GM23248 (cell line): ENCODE measurements at regions not wholly inside any gene's neighbourhood (a gene's known extent, or its start where the extent isn't known, plus 50 kb on each side); places are given as distances from the start of the nearest gene placed in this dataset.

Experiments used
- EZH2 ChIP-seq: fragments of 200-600 bp; sonication (generic); IDR thresholded peaks from 2 replicates; pipeline ENCODE4 v1.6.1; 2018; ENCODE audit warnings: antibody characterized with exemption, mild to moderate bottlenecking; ENCODE audit not compliant: insufficient read depth, poor library complexity, severe bottlenecking
- EZH2phosphoT487 ChIP-seq: fragments of 200-600 bp; sonication (generic); IDR thresholded peaks from 2 replicates; pipeline ENCODE4 v1.6.1; 2018; ENCODE audit warnings: antibody characterized with exemption, moderate library complexity, mild to moderate bottlenecking, low read depth; ENCODE audit not compliant: insufficient read depth

- TF ChIP-seq EZH2 (no peak), EZH2phosphoT487 (no peak)
These were observed 248.1 kb downstream of the CDK5RAP2 start for GRCh38 chr9:120331913-120332312.
